ENCODE measurements at regions not wholly inside any gene's neighbourhood (a gene's known extent, or its start where the extent isn't known, plus 50 kb on each side); places are given as distances from the start of the nearest gene placed in this dataset.

DNA sequence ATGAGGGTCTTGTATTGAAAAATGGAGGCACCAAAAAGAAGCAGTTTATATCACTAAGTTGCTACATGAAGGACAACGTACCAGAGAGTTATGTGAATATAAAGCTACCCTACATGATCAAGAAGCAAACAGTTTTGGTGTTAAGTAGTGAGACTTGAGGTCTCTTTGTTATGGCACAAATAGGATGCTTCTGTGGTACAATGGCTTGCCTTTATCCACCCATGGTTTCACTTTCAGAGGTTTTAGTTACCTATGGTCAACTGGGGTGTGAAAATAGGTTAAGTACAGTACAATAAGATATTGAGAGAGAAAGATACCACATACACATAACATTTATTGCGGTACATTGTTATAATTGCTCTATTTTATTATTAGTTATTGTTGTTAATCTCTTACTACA is 229.2 kb upstream of the SLIT2 start:
- Histone ChIP-seq H3K36me3 (no peaks in the 10 kb centered on the region), H3K4me1 (no peaks in the 10 kb centered on the region), H3K9me3 (no peaks in the 10 kb centered on the region), H3K27me3 (ENCODE audit: low read depth) (no peaks in the 10 kb centered on the region), H3K27ac (no peak overlapping the region), H3K4me3 (no peak overlapping the region)
- ATAC-seq (no peak), DNase-seq (no peak)
- no peak for TF ChIP-seq CTCF (IDR thresholded peaks at IDR 0.05)
- intact Hi-C loops (cut with DNase I) = no loop called here

DNA sequence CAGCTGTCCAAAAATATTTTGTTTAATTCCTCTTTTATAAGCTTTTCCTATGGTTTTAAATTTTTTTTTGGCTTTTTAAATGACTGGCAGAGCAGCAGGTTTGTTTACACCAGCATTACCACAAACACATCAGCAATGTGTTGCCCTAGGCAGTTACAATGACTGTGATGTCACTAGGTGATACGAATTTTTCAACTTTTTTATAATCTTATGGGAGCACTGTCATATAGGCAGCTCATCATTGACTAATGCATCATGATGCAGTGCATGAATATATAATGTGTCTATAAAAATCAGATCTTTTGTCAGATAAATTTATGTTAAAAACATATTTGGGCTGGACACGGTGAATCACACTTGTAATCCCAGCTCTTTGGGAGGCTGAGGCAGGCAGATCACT is 231.6 kb upstream of the SLIT2 start:
- no peak overlapping the region for H3K27ac ChIP-seq
- H3K4me3 ChIP-seq = no peak overlapping the region
- no peaks in the 10 kb centered on the region for H3K4me1 ChIP-seq
- ATAC-seq (no peak), DNase-seq (no peak)
- no peaks in the 10 kb centered on the region for H3K9me3 ChIP-seq
- no peaks in the 10 kb centered on the region for H3K36me3 ChIP-seq
- intact Hi-C loops (cut with DNase I) = no loop called here
- no peaks in the 10 kb centered on the region for H3K27me3 ChIP-seq (ENCODE audit: low read depth)
- no peak for TF ChIP-seq CTCF (IDR thresholded peaks at IDR 0.05)

DNA sequence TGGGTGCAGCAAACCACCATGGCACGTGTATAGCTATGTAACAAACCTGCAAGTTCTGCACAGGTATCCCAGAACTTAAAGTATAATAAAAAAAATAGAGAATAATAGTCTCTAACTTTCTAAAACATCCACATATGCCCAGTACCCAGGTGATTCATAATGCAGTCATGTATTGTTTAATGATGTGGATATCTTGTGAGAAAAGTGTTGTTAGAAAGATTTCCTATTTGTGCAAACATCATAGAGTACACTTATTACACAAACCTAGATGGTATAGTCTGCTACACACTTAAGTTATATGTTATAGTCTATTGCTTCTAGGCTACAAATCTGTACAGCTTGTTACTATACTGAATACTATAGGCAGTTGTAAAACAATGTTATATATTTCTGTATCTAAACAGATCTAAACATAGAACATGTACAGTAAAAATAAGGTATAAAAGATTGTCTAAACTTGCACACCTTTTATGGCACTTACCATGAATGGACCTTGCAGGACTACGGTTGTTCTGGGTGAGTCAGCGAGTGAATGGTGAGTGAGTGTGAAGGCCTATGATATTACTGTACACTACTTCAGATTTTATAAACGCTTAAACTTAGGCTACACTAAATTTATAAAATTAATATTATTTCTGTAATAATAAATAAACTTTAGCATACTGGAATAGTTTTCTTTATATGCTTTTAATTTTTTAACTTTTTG is 232.2 kb upstream of the SLIT2 start:
- intact Hi-C loops (cut with DNase I) = no loop called here
- no peak overlapping the region for H3K4me3 ChIP-seq
- DNase-seq = no peak
- no peaks in the 10 kb centered on the region for H3K9me3 ChIP-seq
- no peaks in the 10 kb centered on the region for H3K36me3 ChIP-seq
- no peaks in the 10 kb centered on the region for H3K27me3 ChIP-seq (ENCODE audit: low read depth)
- no peak for TF ChIP-seq CTCF (IDR thresholded peaks at IDR 0.05)
- no peaks in the 10 kb centered on the region for H3K4me1 ChIP-seq
- ATAC-seq = no peak
- no peak overlapping the region for H3K27ac ChIP-seq

GRCh38 chr4:20017777-20018115 is 234.0 kb upstream of the SLIT2 start:
- no peak overlapping the region for H3K27ac ChIP-seq
- DNase-seq (no peak), ATAC-seq (no peak)
- H3K4me1 ChIP-seq = no peaks in the 10 kb centered on the region
- H3K9me3 ChIP-seq = no peaks in the 10 kb centered on the region
- H3K36me3 ChIP-seq = no peaks in the 10 kb centered on the region
- intact Hi-C loops (cut with DNase I) = no loop called here
- H3K4me3 ChIP-seq = no peak overlapping the region
- no peak for TF ChIP-seq CTCF (IDR thresholded peaks at IDR 0.05)
- H3K27me3 ChIP-seq (ENCODE audit: low read depth) = no peaks in the 10 kb centered on the region

GRCh38 chr4:20017070-20017776 is 234.5 kb upstream of the SLIT2 start:
- no peak for ATAC-seq
- Histone ChIP-seq H3K9me3 (no peaks in the 10 kb centered on the region), H3K36me3 (no peaks in the 10 kb centered on the region), H3K4me3 (no peak overlapping the region), H3K27ac (no peak overlapping the region), H3K27me3 (ENCODE audit: low read depth) (no peaks in the 10 kb centered on the region), H3K4me1 (no peaks in the 10 kb centered on the region)
- no peak for DNase-seq
- intact Hi-C loops (cut with DNase I) = no loop called here
- TF ChIP-seq CTCF (IDR thresholded peaks at IDR 0.05) = no peak

Measured in lower lobe of right lung (tissue), 2 donors.